SK-N-SH (cell line): ENCODE measurements at regions not wholly inside any gene's neighbourhood (a gene's known extent, or its start where the extent isn't known, plus 50 kb on each side); places are given as distances from the start of the nearest gene placed in this dataset.

Source experiments
- EZH2phosphoT487 ChIP-seq: fragments of 200-600 bp; sonication (generic); IDR thresholded peaks from 2 replicates; pipeline ENCODE4 v1.6.1; 2017; ENCODE audit warnings: low read depth, mixed run types, mild to moderate bottlenecking, antibody characterized with exemption, moderate library complexity, borderline replicate concordance
- RFX5 ChIP-seq: IDR thresholded peaks from 2 replicates; pipeline ENCODE4 v1.6.1; 2012; ENCODE audit warnings: mild to moderate bottlenecking, improper control_type of control experiment, low read length
- TF ChIP-seq, protein P1 (sequence below): IDR thresholded peaks from 2 replicates; pipeline ENCODE4 v1.4.0; 2012; ENCODE audit warnings: low read depth, borderline replicate concordance
- TF ChIP-seq, protein P2 (sequence below): fragments of 200-600 bp; sonication (generic); IDR thresholded peaks from 2 replicates; pipeline ENCODE4 v1.6.1; 2017; ENCODE audit warnings: antibody characterized with exemption, mild to moderate bottlenecking, moderate library complexity
- TF ChIP-seq, protein P3 (sequence below): fragments of 150-350 bp; IDR thresholded peaks from 2 replicates; pipeline ENCODE4 v1.6.1; 2016; ENCODE audit warnings: mild to moderate bottlenecking, low read depth, low read length

DNA sequence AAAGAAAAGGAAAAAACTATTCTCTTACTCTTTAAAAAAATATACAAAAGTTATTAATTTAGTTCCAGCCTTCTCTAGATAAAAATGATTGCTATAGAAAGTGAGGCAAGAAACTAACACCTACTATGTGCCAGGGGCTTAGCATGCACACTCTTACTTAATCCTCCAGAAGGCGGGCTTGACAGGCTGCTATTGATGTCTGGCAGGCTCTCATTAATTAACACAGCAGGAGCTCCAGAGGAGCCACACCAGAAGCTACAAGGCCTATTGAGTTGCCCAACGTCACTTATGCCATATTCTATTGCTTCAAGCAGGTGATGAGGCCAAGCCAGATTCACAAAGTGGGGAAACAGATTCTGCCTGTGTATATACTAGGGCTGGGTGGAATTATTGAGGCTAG is 54.6 kb upstream of the CLINT1 start:
- no peak for TF ChIP-seq EZH2phosphoT487
- TF ChIP-seq, protein P1, sequence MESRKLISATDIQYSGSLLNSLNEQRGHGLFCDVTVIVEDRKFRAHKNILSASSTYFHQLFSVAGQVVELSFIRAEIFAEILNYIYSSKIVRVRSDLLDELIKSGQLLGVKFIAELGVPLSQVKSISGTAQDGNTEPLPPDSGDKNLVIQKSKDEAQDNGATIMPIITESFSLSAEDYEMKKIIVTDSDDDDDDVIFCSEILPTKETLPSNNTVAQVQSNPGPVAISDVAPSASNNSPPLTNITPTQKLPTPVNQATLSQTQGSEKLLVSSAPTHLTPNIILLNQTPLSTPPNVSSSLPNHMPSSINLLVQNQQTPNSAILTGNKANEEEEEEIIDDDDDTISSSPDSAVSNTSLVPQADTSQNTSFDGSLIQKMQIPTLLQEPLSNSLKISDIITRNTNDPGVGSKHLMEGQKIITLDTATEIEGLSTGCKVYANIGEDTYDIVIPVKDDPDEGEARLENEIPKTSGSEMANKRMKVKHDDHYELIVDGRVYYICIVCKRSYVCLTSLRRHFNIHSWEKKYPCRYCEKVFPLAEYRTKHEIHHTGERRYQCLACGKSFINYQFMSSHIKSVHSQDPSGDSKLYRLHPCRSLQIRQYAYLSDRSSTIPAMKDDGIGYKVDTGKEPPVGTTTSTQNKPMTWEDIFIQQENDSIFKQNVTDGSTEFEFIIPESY = no peak
- TF ChIP-seq RFX5 = no peak
- TF ChIP-seq, protein P2, sequence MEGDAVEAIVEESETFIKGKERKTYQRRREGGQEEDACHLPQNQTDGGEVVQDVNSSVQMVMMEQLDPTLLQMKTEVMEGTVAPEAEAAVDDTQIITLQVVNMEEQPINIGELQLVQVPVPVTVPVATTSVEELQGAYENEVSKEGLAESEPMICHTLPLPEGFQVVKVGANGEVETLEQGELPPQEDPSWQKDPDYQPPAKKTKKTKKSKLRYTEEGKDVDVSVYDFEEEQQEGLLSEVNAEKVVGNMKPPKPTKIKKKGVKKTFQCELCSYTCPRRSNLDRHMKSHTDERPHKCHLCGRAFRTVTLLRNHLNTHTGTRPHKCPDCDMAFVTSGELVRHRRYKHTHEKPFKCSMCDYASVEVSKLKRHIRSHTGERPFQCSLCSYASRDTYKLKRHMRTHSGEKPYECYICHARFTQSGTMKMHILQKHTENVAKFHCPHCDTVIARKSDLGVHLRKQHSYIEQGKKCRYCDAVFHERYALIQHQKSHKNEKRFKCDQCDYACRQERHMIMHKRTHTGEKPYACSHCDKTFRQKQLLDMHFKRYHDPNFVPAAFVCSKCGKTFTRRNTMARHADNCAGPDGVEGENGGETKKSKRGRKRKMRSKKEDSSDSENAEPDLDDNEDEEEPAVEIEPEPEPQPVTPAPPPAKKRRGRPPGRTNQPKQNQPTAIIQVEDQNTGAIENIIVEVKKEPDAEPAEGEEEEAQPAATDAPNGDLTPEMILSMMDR = no peak
- TF ChIP-seq, protein P3, sequence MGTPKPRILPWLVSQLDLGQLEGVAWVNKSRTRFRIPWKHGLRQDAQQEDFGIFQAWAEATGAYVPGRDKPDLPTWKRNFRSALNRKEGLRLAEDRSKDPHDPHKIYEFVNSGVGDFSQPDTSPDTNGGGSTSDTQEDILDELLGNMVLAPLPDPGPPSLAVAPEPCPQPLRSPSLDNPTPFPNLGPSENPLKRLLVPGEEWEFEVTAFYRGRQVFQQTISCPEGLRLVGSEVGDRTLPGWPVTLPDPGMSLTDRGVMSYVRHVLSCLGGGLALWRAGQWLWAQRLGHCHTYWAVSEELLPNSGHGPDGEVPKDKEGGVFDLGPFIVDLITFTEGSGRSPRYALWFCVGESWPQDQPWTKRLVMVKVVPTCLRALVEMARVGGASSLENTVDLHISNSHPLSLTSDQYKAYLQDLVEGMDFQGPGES = no peak
